ENCODE measurements at regions not wholly inside any gene's neighbourhood (a gene's known extent, or its start where the extent isn't known, plus 50 kb on each side); places are given as distances from the start of the nearest gene placed in this dataset.

- Histone ChIP-seq H3K27ac (ENCODE audit: control insufficient read depth, insufficient read depth) (no peak overlapping the region), H3K9me3 (replicated peaks; ENCODE audit: control insufficient read depth, insufficient read depth, low read length) (no peaks in the 10 kb centered on the region), H3K4me1 (ENCODE audit: control insufficient read depth, insufficient read depth, low read length) (no peaks in the 10 kb centered on the region), H2AFZ (ENCODE audit: control insufficient read depth, low read depth, low read length) (no peak overlapping the region), H3K27me3 (replicated peaks in 1 of 2; ENCODE audit: control insufficient read depth in 2 of 2, insufficient read depth in 2 of 2, low read length in 1 of 2) (no peaks in the 10 kb centered on the region), H4K20me1 (ENCODE audit: control insufficient read depth, insufficient read depth) (no peaks in the 10 kb centered on the region), H3K36me3 (ENCODE audit: control insufficient read depth in 2 of 2, insufficient read depth in 2 of 2, low read length in 1 of 2) (no peaks in the 10 kb centered on the region), H3K4me3 (no peak overlapping the region), H3K9ac (ENCODE audit: control insufficient read depth, insufficient read depth, low read length) (no peak overlapping the region), H3K4me2 (ENCODE audit: control insufficient read depth, insufficient read depth) (no peak overlapping the region), H3K79me2 (ENCODE audit: control insufficient read depth, insufficient read depth, low read length) (no peaks in the 10 kb centered on the region)
- ATAC-seq (no peak), DNase-seq (ENCODE audit: low read depth, low spot score) (no peak), FAIRE-seq (no peak)
- ChIA-PET POLR2A (no interaction called here), RAD21 (ENCODE audit: unreplicated experiment) (no interaction called here), SMC1A (ENCODE audit: uncharacterized antibody, unreplicated experiment) (interaction anchor here (0.9 kb wide), 1 partner anchor 11 kb away, joined by 3 read pairs; no protein-coding TSS in a partner anchor), CTCF (no interaction called here)
- 46% methylated on average over 5 of the region's 5 CpGs for WGBS (ENCODE audit: insufficient coverage, insufficient replicate concordance, low lambda C conversion rate, missing lambda C conversion rate)
- in situ Hi-C loops (cut with MboI) (no loop called here), intact Hi-C loops (cut with micrococcal nuclease; ENCODE audit: unreplicated experiment) (no loop called here)
- TF ChIP-seq, protein P1, sequence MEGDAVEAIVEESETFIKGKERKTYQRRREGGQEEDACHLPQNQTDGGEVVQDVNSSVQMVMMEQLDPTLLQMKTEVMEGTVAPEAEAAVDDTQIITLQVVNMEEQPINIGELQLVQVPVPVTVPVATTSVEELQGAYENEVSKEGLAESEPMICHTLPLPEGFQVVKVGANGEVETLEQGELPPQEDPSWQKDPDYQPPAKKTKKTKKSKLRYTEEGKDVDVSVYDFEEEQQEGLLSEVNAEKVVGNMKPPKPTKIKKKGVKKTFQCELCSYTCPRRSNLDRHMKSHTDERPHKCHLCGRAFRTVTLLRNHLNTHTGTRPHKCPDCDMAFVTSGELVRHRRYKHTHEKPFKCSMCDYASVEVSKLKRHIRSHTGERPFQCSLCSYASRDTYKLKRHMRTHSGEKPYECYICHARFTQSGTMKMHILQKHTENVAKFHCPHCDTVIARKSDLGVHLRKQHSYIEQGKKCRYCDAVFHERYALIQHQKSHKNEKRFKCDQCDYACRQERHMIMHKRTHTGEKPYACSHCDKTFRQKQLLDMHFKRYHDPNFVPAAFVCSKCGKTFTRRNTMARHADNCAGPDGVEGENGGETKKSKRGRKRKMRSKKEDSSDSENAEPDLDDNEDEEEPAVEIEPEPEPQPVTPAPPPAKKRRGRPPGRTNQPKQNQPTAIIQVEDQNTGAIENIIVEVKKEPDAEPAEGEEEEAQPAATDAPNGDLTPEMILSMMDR (IDR thresholded peaks at IDR 0.05 in 2 of 3, conservative IDR thresholded peaks at IDR 0.05 in 1 of 3; ENCODE audit: control insufficient read depth in 2 of 3, extremely low read depth in 1 of 3, insufficient read depth in 1 of 3, low read depth in 3 of 3, low read length in 3 of 3): no peak
- no peak for TF ChIP-seq SP1 (IDR thresholded peaks at IDR 0.05; ENCODE audit: low read depth, low read length)
- no peak for TF ChIP-seq CHD4 (IDR thresholded peaks at IDR 0.05)
- no TSS peak for BruUV-seq (replicated peaks)
Measured at GRCh38 chr10:81569488-81569887, 305.5 kb upstream of the NRG3 start.

GRCh38 chr10:81570349-81570748 lies 304.6 kb upstream of the NRG3 start:
- H3K36me3 ChIP-seq (ENCODE audit: control insufficient read depth in 2 of 2, insufficient read depth in 2 of 2, low read length in 1 of 2): no peaks in the 10 kb centered on the region
- BruUV-seq (replicated peaks): no TSS peak
- FAIRE-seq (no peak), ATAC-seq (no peak), DNase-seq (ENCODE audit: low read depth, low spot score) (no peak)
- no peak overlapping the region for H3K4me2 ChIP-seq (ENCODE audit: control insufficient read depth, insufficient read depth)
- no peaks in the 10 kb centered on the region for H3K79me2 ChIP-seq (ENCODE audit: control insufficient read depth, insufficient read depth, low read length)
- in situ Hi-C loops (cut with MboI): no loop called here
- WGBS (ENCODE audit: insufficient coverage, insufficient replicate concordance, low lambda C conversion rate, missing lambda C conversion rate): 33% methylated on average over 3 of the region's 3 CpGs
- SMC1A ChIA-PET (ENCODE audit: uncharacterized antibody, unreplicated experiment): interaction anchor here (0.9 kb wide), 1 partner anchor 11 kb away, joined by 3 read pairs; no protein-coding TSS in a partner anchor
- H3K27ac ChIP-seq (ENCODE audit: control insufficient read depth, insufficient read depth): no peak overlapping the region
- no peaks in the 10 kb centered on the region for H3K4me1 ChIP-seq (ENCODE audit: control insufficient read depth, insufficient read depth, low read length)
- no peak overlapping the region for H3K9ac ChIP-seq (ENCODE audit: control insufficient read depth, insufficient read depth, low read length)
- no peaks in the 10 kb centered on the region for H3K9me3 ChIP-seq (replicated peaks; ENCODE audit: control insufficient read depth, insufficient read depth, low read length)
- no peaks in the 10 kb centered on the region for H3K27me3 ChIP-seq (replicated peaks in 1 of 2; ENCODE audit: control insufficient read depth in 2 of 2, insufficient read depth in 2 of 2, low read length in 1 of 2)
- POLR2A ChIA-PET: no interaction called here
- H2AFZ ChIP-seq (ENCODE audit: control insufficient read depth, low read depth, low read length): no peak overlapping the region
- CTCF ChIA-PET: no interaction called here
- RAD21 ChIA-PET (ENCODE audit: unreplicated experiment): no interaction called here
- H3K4me3 ChIP-seq: no peak overlapping the region
- intact Hi-C loops (cut with micrococcal nuclease; ENCODE audit: unreplicated experiment): no loop called here
- H4K20me1 ChIP-seq (ENCODE audit: control insufficient read depth, insufficient read depth): no peaks in the 10 kb centered on the region
- TF ChIP-seq SMAD1 (IDR thresholded peaks at IDR 0.05; ENCODE audit: low read depth, partially characterized antibody) (no peak), SREBF1 (IDR thresholded peaks at IDR 0.05; ENCODE audit: low read length) (no peak), GABPA (IDR thresholded peaks at IDR 0.05; ENCODE audit: low read depth) (no peak), ZNF274 (IDR thresholded peaks at IDR 0.05; ENCODE audit: insufficient read depth, insufficient read length) (no peak), MEF2A (IDR thresholded peaks at IDR 0.05; ENCODE audit: insufficient read depth, low read depth, low read length) (no peak), BHLHE40 (IDR thresholded peaks at IDR 0.05; ENCODE audit: borderline replicate concordance in 1 of 2, low read depth in 2 of 2, low read length in 1 of 2) (no peak), NFYA (IDR thresholded peaks at IDR 0.05; ENCODE audit: borderline replicate concordance, low read depth, low read length) (no peak)
- TF ChIP-seq, protein P2, sequence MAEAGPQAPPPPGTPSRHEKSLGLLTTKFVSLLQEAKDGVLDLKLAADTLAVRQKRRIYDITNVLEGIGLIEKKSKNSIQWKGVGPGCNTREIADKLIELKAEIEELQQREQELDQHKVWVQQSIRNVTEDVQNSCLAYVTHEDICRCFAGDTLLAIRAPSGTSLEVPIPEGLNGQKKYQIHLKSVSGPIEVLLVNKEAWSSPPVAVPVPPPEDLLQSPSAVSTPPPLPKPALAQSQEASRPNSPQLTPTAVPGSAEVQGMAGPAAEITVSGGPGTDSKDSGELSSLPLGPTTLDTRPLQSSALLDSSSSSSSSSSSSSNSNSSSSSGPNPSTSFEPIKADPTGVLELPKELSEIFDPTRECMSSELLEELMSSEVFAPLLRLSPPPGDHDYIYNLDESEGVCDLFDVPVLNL (IDR thresholded peaks at IDR 0.05; ENCODE audit: low read depth, low read length): no peak
- TF ChIP-seq, protein P3, sequence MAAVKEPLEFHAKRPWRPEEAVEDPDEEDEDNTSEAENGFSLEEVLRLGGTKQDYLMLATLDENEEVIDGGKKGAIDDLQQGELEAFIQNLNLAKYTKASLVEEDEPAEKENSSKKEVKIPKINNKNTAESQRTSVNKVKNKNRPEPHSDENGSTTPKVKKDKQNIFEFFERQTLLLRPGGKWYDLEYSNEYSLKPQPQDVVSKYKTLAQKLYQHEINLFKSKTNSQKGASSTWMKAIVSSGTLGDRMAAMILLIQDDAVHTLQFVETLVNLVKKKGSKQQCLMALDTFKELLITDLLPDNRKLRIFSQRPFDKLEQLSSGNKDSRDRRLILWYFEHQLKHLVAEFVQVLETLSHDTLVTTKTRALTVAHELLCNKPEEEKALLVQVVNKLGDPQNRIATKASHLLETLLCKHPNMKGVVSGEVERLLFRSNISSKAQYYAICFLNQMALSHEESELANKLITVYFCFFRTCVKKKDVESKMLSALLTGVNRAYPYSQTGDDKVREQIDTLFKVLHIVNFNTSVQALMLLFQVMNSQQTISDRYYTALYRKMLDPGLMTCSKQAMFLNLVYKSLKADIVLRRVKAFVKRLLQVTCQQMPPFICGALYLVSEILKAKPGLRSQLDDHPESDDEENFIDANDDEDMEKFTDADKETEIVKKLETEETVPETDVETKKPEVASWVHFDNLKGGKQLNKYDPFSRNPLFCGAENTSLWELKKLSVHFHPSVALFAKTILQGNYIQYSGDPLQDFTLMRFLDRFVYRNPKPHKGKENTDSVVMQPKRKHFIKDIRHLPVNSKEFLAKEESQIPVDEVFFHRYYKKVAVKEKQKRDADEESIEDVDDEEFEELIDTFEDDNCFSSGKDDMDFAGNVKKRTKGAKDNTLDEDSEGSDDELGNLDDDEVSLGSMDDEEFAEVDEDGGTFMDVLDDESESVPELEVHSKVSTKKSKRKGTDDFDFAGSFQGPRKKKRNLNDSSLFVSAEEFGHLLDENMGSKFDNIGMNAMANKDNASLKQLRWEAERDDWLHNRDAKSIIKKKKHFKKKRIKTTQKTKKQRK (IDR thresholded peaks at IDR 0.05; ENCODE audit: low read depth, low read length): no peak
